ENCODE measurements at regions not wholly inside any gene's neighbourhood (a gene's known extent, or its start where the extent isn't known, plus 50 kb on each side); places are given as distances from the start of the nearest gene placed in this dataset.

DNA sequence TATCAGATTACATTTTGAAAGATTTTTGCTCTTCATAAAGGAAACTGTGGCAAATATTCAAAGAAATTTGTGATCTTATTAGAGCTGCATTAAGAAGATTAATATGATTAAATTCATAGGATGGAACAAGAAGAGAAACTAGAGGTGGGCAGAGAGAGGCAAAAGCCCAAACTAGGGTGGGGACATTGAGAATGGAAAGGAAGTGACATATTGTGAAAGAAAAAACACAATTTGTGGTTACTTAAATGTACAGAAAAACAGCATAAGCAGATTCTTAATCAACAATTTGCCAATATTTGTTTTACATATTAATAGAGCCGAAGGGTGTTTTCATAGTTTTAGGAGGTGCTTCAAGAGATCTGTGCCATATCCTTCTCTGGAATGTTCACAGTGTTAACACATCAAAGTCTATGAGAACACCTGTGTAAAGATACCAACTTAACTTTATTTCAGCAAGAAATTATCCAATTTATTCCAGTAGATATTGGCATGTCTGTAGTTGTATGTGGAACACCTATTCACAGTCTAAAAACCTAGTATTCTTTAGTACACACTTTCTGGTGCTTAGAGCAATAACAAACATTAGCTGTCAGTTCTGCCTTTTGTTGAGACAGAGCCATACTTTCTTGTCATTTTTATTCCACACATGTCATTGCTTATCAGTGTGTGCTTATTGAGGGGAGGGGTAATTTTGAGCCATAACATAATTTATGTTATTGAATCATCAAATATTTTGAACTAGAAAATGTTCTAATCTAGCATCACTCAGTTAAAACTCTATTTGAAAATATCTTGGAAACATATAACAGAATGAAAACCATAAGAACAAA lies 401.5 kb downstream of the PTPRC start:
- DNase-seq (ENCODE audit: low spot score in 2 of 2), result no peak
- no peak for ATAC-seq
- Mint-ChIP-seq H3K4me1 (peaks cover 22% of the 10 kb centered on the region), H3K4me3 (no peak overlapping the region), H3K9me3 (no peaks in the 10 kb centered on the region), H3K27ac (no peak overlapping the region), H3K36me3 (no peaks in the 10 kb centered on the region)

- H3K27ac Mint-ChIP-seq, result peak overlapping the region; percentile 24
- peak in 1 of 2 donors; percentile 61 for DNase-seq (ENCODE audit: low spot score in 2 of 2)
- peak overlapping the region; percentile 8 for H3K4me3 Mint-ChIP-seq
- ATAC-seq, result peak; percentile 96
- H3K4me1 Mint-ChIP-seq, result peaks cover 22% of the 10 kb centered on the region
- no peaks in the 10 kb centered on the region for H3K9me3 Mint-ChIP-seq
- H3K36me3 Mint-ChIP-seq, result no peaks in the 10 kb centered on the region
Observed at GRCh38 chr1:199041173-199041914, 402.5 kb downstream of the PTPRC start.

DNA sequence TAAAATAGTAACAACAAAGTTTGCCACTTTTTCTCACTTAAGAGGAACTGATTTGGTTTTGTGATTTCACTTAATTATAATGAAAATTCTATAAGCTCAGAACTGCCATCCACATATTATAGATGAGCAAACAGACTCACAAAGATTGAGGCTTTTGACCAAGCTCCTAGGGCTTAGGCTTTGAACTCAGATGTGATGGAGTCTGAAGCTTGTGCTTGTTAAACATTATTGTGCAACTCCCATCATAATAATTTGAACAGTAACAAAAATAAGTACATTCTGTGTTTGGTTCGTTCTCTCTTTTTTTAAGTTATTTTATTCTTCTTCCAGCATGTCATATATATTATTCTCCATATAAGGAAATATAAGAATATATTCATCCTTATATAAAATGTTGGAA lies 403.4 kb downstream of the PTPRC start:
- Mint-ChIP-seq H3K4me3 (no peak overlapping the region), H3K4me1 (peaks cover 22% of the 10 kb centered on the region), H3K9me3 (no peaks in the 10 kb centered on the region), H3K36me3 (no peaks in the 10 kb centered on the region), H3K27ac (no peak overlapping the region)
- DNase-seq (ENCODE audit: low spot score in 2 of 2), result no peak
- no peak for ATAC-seq

DNA sequence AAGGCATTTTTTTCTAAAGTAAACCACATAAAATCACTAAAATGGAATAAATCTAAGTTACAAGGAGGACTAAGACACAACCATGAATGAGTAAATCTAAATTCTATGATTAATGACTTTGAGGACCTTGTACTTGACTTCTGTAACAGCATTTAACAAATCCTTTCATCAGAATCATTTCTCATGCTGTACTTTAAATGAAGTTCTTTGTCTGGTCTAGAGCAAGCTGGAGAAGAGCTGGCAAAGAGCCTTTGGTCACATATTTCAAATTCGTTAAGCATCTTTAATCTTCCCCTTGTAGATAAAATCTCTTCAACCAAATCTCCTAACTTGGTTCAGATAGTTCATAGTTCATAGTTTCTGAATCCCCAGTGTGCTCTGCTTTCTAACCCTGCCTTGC lies 405.4 kb downstream of the PTPRC start:
- Mint-ChIP-seq H3K27ac (no peak overlapping the region), H3K4me3 (no peak overlapping the region), H3K36me3 (no peaks in the 10 kb centered on the region), H3K4me1 (peaks cover 22% of the 10 kb centered on the region), H3K9me3 (peaks cover 9% of the 10 kb centered on the region)
- ATAC-seq (no peak), DNase-seq (ENCODE audit: low spot score in 2 of 2) (no peak)

- Mint-ChIP-seq H3K36me3 (no peaks in the 10 kb centered on the region), H3K4me1 (peaks cover 3% of the 10 kb centered on the region), H3K9me3 (peaks cover 19% of the 10 kb centered on the region), H3K27ac (no peak overlapping the region), H3K4me3 (no peak overlapping the region)
- DNase-seq (ENCODE audit: low spot score in 2 of 2) (no peak), ATAC-seq (no peak)
Observed at GRCh38 chr1:199046618-199047017, 407.8 kb downstream of the PTPRC start.

GRCh38 chr1:199054694-199055093 lies 415.9 kb downstream of the PTPRC start:
- peaks cover 6% of the 10 kb centered on the region for H3K9me3 Mint-ChIP-seq
- H3K27ac Mint-ChIP-seq, result no peak overlapping the region
- DNase-seq (ENCODE audit: low spot score in 2 of 2) (no peak), ATAC-seq (no peak)
- no peaks in the 10 kb centered on the region for H3K36me3 Mint-ChIP-seq
- H3K4me1 Mint-ChIP-seq, result no peaks in the 10 kb centered on the region
- H3K4me3 Mint-ChIP-seq, result no peak overlapping the region

DNA sequence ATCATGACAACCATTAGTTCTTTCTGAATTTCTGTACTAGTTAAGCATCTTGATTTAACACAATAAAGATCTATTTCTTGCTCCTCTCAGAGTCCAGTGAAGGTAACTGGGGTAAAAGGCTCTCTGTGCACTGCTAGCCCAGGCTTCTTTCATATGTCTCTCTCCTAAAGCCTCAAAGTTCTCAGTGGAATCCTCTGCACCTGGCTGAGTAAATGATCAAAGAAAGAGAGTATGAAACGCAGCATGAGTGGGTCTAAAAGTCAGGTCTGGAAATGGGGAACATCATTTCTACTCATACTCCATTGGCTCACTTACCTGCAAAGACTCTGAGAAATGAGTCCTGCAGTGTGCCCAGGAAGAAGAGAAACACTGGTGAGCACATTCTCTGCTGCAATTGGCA lies 418.5 kb downstream of the PTPRC start:
- DNase-seq (ENCODE audit: low spot score in 2 of 2), result no peak
- H3K36me3 Mint-ChIP-seq, result no peaks in the 10 kb centered on the region
- no peak overlapping the region for H3K27ac Mint-ChIP-seq
- no peaks in the 10 kb centered on the region for H3K9me3 Mint-ChIP-seq
- ATAC-seq, result no peak
- no peak overlapping the region for H3K4me3 Mint-ChIP-seq
- no peaks in the 10 kb centered on the region for H3K4me1 Mint-ChIP-seq

- DNase-seq (ENCODE audit: low spot score in 2 of 2) (no peak), ATAC-seq (no peak)
- Mint-ChIP-seq H3K4me3 (no peak overlapping the region), H3K36me3 (no peaks in the 10 kb centered on the region), H3K27ac (no peak overlapping the region), H3K9me3 (no peaks in the 10 kb centered on the region), H3K4me1 (no peaks in the 10 kb centered on the region)
Observed at GRCh38 chr1:199058281-199058680, 419.4 kb downstream of the PTPRC start.

DNA sequence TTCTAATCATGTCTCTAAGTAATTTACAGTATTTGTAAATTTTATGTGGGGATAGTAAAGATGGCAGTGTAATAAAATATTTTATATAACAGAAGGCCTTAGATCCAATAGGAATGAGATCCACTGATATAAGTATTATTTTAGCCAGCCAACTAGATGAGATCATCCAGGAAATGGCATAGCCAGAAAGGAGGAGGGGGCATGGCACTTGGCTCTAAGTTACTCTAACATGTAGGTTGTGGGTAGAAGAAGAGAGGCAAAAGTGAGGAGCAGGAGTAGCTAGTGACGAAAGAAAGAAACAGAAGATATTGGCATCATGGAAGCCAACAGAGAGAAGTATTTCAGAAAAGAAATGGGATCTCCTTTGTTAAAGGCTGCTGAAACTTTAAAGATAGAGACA lies 426.1 kb downstream of the PTPRC start:
- no peaks in the 10 kb centered on the region for H3K36me3 Mint-ChIP-seq
- no peak overlapping the region for H3K4me3 Mint-ChIP-seq
- no peak for ATAC-seq
- no peak for DNase-seq (ENCODE audit: low spot score in 2 of 2)
- no peaks in the 10 kb centered on the region for H3K4me1 Mint-ChIP-seq
- no peak overlapping the region for H3K27ac Mint-ChIP-seq
- no peaks in the 10 kb centered on the region for H3K9me3 Mint-ChIP-seq

- Mint-ChIP-seq H3K9me3 (no peaks in the 10 kb centered on the region), H3K4me3 (no peak overlapping the region), H3K4me1 (no peaks in the 10 kb centered on the region), H3K36me3 (no peaks in the 10 kb centered on the region), H3K27ac (no peak overlapping the region)
- DNase-seq (ENCODE audit: low spot score in 2 of 2), result no peak
- no peak for ATAC-seq
Observed at GRCh38 chr1:199067483-199067882, 428.6 kb downstream of the PTPRC start.

DNA sequence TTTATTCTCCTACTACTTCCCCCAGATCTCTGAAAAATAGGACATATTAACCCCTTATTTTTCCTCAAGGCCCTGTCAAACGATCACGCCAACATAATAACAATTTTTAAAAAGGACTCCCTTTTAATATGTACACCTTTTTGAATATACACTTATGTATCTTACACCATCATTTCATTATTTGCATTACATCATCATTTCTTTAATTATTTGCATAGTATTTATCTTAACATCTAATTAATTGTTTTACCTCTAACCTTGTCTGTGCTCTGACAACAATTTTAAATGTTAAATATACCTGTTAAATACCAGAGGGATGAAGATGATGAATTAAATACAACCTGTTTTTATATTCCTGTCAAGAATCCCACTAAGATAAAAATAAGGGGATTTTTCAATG lies 432.2 kb downstream of the PTPRC start:
- H3K4me1 Mint-ChIP-seq, result no peaks in the 10 kb centered on the region
- no peak overlapping the region for H3K27ac Mint-ChIP-seq
- H3K36me3 Mint-ChIP-seq, result no peaks in the 10 kb centered on the region
- no peak for DNase-seq (ENCODE audit: low spot score in 2 of 2)
- ATAC-seq, result no peak
- no peak overlapping the region for H3K4me3 Mint-ChIP-seq
- H3K9me3 Mint-ChIP-seq, result no peaks in the 10 kb centered on the region

GRCh38 chr1:199073166-199073565 lies 434.3 kb downstream of the PTPRC start:
- H3K36me3 Mint-ChIP-seq, result no peaks in the 10 kb centered on the region
- DNase-seq (ENCODE audit: low spot score in 2 of 2) (no peak), ATAC-seq (no peak)
- H3K4me3 Mint-ChIP-seq, result no peak overlapping the region
- no peaks in the 10 kb centered on the region for H3K9me3 Mint-ChIP-seq
- H3K4me1 Mint-ChIP-seq, result no peaks in the 10 kb centered on the region
- H3K27ac Mint-ChIP-seq, result no peak overlapping the region

GRCh38 chr1:199075792-199076191 lies 437.0 kb downstream of the PTPRC start:
- Mint-ChIP-seq H3K27ac (no peak overlapping the region), H3K9me3 (no peaks in the 10 kb centered on the region), H3K36me3 (no peaks in the 10 kb centered on the region), H3K4me3 (no peak overlapping the region), H3K4me1 (no peaks in the 10 kb centered on the region)
- ATAC-seq (no peak), DNase-seq (ENCODE audit: low spot score in 2 of 2) (no peak)

- Mint-ChIP-seq H3K27ac (no peak overlapping the region), H3K4me3 (no peak overlapping the region), H3K36me3 (no peaks in the 10 kb centered on the region), H3K4me1 (no peaks in the 10 kb centered on the region), H3K9me3 (no peaks in the 10 kb centered on the region)
- DNase-seq (ENCODE audit: low spot score in 2 of 2) (no peak), ATAC-seq (no peak)
Observed at GRCh38 chr1:199079994-199080393, 441.2 kb downstream of the PTPRC start.

GRCh38 chr1:199081739-199082138 lies 442.9 kb downstream of the PTPRC start:
- ATAC-seq (peak; percentile 85), DNase-seq (ENCODE audit: low spot score in 2 of 2) (no peak)
- Mint-ChIP-seq H3K27ac (no peak overlapping the region), H3K9me3 (no peaks in the 10 kb centered on the region), H3K4me3 (no peak overlapping the region), H3K36me3 (no peaks in the 10 kb centered on the region), H3K4me1 (no peaks in the 10 kb centered on the region)

DNA sequence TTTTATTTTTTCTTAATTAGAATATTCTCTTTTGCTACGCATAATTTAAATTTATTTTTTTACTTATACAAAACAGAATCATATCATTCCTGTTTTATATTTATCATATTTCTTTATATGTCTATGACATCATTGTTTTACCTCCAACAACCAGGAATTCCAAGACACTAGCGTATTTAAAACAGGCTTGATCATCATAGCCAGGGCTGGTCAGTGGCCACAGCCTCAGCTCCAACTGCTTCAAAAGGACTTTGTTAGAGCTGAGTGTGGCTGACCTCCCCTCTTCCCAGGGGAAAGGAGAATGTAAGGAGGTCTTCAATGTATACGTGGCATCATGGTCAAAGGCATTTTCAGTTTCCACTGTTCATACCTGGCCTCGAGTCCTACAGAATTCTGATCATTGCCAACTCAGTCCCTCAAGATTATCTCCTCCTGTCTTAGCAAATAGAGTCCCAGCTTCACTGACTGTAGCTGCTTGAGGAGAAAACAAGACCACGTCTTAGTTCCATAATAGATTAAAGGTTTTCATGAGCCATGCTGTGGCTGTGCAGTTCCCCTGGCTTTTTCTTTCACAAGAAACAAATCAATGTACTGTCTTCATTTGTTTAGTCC lies 444.0 kb downstream of the PTPRC start:
- Mint-ChIP-seq H3K4me3 (no peak overlapping the region), H3K4me1 (peaks cover 8% of the 10 kb centered on the region), H3K9me3 (no peaks in the 10 kb centered on the region), H3K36me3 (no peaks in the 10 kb centered on the region), H3K27ac (no peak overlapping the region)
- no peak for DNase-seq (ENCODE audit: low spot score in 2 of 2)
- ATAC-seq, result no peak

Measured in stimulated activated effector memory CD8-positive, alpha-beta T cell treated with anti-CD3 and anti-CD28 coated beads, Interleukin-12 subunit alpha, Interleukin-12 subunit beta, amount 100 ng/mL, for 72 hours (primary cell).